Stimulated activated CD4-positive, alpha-beta T cell treated with anti-CD3 and anti-CD28 coated beads, TNF-alpha, amount 100 ng/mL, for 1 hour (primary cell): ENCODE measurements at regions not wholly inside any gene's neighbourhood (a gene's known extent, or its start where the extent isn't known, plus 50 kb on each side); places are given as distances from the start of the nearest gene placed in this dataset.
A peak's percentile ranks its signal among the peaks of the same experiment; 100 is the strongest.

Source experiments
- DNase-seq, 3 donors: peaks; one replicate each; pipeline ENCODE4 v3.0.0-alpha.2; 2020; ENCODE audit warnings: low read depth in 3 of 3, low spot score in 1 of 3

DNA sequence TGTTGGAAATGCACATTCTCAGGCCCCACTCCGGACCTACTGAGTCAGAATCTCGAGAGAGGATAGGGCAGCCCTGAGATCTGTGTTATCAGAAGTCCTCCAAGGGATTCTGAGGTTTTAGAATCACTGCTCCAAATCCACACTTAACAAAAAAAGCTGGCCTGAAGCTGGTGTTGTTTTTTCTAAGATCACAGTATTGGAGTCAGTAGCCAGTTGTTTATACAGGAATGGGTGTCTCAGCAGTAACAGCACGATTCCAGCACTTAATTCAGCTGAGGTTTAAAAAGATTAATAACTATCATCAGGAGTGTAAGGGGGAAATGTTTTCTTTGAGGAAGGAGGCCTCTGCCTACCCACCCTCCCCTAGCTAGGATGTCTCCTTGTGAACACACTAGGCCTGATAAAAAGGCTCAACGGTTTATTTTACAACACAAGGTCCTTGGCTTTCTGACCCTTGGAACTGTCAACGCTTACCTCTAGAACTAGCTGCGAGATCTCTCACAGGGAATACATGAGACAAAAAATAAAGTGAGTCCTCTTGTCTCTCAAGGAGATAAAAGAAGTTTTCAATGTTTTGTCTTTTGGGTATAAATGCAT lies 505.4 kb downstream of the CD83 start:
- DNase-seq, result no peak

DNA sequence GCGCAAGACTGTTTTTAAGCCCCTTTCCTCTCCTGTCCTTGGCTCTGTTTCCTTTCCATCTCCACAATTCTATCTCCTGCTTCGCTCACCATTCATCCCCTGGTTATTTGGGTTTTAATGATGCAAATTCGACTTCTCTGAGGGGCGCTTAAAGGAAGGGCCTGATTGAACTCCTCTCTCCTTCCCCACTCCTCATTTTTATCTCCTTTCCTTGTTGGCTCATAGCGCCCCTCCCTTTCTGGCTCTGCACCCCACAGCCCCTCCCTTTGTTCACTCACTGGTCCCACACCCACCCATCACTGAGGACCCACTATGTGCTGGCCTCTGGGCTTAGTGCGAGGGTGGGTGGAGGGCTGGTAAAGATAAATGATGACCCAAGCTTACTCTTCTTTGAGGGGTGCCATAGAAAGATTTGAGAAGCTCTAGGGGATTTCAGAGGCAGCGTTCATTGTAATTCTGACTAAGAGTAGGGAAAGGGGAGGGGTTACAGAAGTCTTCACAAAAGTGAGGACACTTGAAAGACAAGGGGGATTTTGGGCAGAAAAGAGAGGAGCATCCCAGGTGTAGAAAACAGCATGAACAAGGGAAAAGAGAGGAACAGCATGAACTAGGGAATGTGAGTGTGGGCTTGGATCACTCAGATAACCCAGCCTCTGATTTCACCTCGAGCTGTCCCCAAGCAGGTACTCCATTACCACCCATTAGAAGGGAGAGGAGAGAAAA lies 507.8 kb downstream of the CD83 start:
- no peak for DNase-seq

DNA sequence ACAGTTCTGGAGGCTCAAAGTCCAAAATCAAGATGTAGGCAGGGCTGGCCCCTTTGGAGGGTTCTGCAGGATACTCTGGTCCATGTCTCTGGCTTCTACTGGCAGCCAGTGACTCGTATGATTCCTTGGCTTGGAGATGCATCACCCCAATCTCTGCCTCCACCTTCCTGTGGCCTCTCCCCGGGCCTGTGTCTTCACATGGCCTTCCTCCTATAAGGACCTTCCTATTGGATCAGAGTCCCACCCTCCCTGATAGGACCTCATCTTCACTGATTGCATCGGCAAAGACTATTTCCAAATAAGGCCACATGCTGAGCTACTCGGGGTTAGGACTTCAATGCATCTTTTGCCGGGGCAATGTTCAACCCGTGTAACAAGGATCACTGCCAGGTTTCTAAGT lies 509.0 kb downstream of the CD83 start:
- DNase-seq, result no peak

DNA sequence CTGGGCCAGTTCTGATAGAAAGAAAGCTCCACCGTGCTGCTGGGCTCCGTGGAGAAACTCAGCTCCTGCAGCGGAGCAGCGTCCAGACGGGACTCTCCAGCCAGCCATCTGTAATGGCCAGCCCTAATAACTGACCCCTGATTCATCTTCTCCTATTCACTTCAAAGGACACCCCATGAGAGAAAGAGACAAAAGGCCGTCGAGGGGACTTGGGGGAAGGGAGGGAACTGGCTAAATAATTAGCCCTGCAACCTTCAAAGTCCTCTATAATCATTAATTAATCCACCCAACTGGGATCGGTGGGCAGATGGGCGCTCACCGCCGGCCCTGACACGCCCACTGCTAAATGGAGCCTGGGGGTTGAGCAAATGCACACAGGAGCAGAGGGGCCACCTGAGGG lies 512.4 kb downstream of the CD83 start:
- no peak for DNase-seq

DNA sequence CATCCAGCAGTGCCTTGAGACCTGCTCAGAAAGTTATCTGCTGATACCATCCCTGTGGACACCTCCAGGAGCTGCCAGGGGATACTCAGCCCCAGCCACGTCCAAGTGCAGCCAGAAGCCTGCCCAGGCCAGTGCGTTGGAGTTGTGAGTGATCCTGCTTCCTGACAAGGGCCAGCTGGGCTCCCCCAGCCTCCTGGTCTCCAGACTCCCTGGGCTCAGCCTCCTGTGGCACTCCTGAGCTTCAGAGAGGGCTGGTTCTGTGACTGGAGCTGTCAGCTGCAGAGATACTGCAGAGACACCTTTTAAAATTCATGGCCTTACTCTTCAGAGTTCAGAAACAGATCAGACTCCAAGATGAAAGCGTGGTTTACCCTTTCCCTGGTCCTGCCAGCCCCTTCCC lies 515.9 kb downstream of the CD83 start:
- DNase-seq, result no peak

DNA sequence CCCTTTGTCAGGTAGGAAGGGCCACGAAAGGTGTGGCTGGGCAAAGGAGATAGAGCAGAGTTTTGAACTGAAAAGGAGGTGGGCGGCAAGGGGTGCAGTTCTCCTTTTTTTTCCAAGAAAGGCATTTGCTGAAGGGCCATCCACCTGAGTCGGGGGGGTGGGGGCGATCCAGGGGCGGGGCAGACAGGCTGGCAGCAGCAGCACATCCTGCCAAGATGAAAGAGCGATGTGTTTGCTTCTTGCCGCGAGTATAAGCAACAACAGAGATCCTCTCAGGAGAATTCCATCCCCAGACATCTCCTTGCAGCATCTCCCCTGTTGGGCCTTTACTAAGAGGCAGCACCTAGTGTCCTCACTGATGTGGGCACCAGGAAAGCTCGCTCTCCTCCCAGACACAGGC lies 516.5 kb downstream of the CD83 start:
- no peak for DNase-seq

DNA sequence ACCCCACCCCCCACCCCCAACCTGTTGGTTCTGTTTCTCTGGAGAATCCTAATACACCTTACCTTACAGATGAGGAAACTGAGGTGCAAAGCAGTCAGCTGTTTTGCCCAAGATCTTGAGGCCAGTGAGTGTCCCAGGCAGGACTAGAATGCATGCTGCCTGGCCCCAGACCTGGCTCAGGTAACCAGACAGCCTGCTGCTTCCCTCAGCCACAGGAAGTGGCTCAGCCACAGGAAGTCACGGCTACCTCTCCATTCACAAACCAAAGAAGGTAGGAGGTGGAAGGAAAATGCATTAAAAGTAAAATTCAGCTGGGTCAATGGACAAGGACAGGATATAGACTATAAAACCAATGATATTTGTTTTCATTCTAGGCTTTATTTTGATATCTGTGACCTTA lies 517.6 kb downstream of the CD83 start:
- DNase-seq, result peak in 1 of 3 donors; percentile 28

DNA sequence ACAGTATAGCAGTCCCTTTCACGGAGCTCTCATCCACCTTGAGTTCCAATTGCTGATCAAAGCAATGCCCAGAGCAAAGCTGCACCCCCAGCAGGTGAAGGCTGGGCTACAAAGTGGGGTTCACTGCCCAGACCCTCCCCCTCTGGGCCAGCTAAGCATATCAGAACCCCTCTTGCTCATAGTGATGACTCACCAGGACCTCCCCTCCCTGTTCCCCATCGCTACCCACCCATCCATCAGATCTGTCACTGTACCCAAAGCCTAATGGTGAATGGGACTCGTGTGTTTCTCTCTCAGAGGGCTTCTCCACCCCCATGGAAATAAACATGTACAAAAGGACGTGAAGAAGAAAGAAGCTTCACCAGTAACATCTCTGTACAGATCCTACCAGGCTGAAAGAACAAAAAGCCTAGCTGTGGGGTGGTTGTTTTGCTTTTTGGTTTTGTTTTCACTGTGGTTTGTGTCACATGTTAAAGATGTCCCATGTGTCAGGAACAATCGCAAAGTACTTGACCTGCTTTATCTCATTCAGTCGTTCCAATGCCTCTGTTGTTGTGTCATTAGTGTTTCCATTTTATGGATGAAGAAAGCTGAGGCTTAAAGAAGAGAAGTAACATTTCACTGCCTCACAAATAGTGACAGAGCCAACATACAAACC lies 518.5 kb downstream of the CD83 start:
- DNase-seq, result no peak

DNA sequence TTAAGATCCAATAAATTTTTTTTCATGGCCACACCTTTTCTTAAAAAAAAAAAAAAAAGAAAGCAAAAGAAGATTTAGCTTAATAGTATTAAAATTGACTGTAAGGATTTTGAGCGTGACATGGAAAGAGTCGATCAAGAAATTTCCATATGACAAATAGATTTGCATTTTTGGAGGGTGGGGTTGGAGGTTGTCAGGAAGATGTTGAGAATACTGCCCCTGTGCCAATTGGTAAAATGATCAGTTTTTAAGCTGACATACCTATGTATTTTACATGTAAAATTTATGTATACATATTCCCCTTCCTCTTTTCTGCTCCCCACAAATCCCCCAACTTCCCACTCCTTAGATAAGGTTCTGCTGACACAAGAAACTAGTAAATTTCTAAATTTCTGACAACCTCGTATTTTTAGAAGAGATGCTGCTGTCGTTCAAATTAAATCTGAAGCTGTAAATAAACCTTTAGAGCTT lies 520.9 kb downstream of the CD83 start:
- DNase-seq, result no peak

DNA sequence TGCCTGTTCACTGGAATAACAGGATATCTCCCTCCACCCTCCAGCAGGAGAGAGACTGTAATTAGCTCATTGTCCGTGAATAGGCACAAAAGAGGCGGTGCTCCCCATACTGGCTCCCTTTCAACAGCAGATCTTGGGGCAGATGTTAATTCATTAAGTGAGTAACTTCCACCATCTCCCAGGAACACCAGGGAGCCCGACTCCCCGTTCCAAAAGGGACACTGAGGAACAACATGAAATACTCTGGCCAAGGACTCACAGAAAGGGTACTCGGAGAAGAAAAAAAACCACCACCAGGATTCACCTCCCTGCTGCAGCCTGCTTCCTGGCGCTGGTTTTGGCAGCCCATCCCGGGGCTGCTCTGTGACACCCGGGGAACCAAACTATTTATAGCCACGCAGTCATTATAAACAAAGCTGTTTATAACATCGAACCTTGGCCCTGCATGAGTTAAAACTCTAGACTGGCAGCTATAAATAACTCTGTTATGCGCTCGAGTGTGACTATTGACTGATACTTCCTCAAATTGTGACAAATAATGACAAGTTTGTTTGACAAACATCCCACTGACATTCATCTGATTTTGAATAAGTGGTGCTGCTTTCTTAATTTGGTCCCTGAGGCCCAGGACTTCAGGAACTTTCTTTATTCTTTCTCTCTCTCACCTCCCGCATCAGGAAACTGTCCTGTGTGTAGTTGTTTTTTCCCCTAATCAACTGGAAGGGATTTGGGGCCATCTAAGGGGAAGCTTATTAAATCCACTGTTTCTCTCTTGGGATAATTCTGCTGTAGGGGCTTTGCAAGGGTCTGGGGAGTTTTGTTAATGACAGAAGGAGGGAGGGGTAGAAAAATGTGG lies 521.6 kb downstream of the CD83 start:
- DNase-seq, result no peak

DNA sequence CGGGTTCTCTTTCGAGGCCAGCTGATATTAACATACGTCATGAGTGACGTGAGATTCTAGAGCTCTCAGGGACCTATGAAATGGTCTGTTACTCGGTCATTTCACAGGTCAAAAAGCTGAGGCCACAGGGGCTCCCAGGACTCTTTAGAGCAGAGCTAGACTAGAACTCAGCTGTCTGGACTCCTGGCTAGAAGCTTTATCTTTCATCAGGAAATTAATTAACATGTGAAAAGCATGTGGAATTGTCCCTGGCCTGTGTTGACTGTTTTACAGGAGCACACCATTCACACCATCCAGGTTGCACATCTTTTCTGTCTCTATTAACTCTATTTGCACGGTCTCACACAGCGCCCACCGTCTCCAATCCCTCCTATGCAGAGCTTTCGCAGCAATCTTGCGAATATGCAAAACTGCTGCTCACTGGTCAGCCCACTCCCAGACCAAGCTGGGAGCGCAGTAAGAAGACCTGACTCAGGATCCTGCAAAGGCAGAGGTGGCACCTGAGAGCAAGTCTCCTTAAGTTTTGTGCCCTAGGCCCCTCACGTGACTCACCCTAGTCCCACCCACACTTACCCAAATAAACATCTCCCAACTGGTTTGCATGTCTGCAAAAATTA lies 522.5 kb downstream of the CD83 start:
- DNase-seq, result no peak

DNA sequence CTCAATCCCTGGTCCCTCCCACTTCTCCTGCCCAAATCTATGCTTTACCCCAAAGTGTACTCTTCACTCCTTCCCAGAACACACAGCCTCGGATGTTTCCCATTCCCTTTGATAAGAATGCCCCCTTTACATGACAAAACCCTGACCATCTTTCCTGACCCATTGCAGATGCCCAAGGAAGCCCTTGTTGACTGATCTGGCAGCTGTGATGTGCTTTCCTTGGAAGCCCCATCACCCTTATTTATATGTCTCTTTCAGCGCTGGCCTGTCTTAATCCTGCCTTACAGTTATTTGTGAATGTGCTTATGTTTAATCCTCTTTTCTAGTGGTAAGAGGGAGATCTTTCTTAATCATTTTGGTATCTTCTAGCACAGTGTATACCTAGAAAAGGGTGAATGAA lies 523.1 kb downstream of the CD83 start:
- no peak for DNase-seq

DNA sequence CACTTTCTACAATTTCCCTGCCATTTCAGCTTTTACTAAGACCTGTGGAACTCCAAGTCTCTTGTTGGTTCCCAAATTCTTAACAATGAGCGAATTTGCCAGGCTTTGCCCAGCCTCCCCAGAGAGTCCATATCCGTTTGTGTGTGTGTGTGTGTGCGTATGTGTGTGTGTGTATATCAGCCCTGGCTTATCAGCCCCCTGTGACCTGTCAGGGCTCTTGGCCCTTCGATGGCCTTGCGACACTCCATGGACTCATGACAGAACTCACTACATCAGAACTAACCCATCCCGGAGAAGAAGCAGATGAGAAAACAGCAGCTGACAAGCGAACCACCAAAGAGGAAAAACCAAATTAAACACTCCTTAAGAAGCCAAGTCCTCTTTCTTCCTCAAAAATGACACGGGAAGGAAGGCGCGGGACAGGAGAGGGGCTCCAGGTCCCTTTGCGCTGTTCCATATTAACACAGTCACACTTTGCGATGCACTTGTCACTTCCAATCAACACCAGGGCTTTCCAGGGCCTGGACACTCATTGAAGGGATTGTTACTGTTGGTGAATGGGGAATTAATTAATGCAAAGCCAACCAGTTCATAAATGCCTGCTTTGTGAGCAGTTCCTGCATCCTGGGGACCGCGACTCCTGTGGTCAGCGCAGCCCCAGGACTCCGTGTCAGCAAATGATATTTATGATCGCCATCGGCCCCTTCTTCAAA lies 524.0 kb downstream of the CD83 start:
- DNase-seq, result no peak

DNA sequence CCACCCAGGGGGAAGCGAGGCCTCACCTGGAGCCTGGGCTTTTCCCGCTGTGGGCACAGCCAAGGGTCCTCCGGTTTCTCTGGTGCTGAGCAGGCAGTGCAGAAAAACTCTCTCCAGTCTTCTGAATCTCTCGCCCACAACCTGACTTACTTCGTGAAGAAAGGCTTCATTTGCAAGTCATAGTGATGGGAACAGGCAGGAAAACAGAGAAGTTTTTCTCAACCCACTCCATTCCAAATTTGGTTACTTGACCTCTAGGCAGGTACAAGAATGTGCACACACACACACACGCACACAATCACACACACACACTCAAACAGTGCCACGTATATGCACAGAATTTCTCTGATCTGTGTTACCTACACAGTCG lies 524.5 kb downstream of the CD83 start:
- DNase-seq, result no peak

DNA sequence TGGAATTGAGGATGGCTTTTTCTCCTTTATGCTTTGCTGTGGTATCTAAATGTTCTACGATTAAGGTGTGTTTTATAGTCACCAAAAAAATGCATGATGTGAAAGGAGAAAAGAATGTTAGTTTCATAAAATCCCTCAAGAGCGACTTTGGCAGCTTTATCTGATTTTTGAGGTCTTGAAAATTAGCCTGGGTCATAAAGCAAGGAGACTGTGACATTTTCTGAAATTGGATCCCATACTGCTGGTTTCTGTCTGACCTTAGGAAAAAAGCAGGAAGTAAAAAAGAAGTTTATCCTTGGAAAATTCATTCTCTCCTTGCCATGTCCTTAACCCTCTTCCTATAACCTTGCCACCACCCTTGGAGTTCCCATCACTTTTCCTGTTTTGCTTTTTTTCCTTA lies 525.3 kb downstream of the CD83 start:
- DNase-seq, result no peak

DNA sequence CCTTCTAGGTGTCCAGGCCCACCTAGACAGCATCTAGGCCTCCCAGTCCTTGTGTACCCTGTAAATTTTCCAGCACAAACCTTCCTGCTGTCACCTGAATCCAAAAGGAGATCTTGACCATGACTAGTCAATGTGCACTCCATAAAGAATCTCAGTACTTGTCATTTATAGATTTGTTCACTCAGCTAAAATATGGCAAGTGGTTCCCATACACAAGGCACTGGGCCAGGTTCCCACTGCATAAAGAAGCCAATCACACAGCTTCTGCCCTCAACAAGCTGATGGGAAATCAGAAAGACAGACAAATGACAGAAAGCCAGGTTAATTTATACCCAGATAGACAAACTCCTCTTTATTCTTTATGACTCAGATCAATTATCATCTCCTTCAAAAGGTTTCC lies 526.8 kb downstream of the CD83 start:
- DNase-seq, result no peak

DNA sequence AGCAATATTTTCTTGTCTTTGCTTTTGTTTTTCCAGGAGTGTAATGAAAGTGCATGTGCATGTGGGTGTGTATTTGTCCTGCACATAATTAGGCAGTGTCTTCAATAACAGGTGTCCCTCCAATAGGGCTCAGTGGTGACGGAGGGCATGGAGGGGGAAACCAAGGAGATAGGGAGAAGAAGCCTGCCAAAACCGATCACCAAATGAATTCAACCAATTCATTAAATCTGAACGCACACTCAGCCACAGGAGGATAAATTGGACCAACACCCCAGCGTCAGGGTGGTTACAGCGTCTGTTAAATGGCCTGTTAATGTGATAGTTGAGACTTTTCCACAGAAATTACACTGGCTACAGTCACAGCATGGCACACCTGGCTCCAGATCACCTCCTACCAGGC lies 527.6 kb downstream of the CD83 start:
- DNase-seq, result no peak

DNA sequence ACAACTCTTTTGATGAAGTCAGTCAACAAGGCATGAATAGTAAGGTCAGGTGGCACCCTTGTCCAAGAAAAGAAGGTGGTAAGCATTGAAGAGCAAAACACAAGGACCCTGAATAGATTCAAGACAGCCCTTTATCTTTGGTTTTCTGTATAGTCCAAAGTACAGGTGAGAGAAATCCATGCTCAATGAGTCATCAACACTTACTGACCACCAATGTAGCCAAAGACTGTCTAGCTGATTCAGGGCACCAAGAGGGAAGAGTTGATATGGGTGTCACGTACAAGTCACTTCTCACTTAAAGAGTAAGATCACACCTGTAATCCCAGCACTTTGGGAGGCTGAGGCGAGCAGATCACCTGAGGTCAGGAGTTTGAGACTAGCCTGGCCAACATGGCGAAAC lies 528.3 kb downstream of the CD83 start:
- no peak for DNase-seq

DNA sequence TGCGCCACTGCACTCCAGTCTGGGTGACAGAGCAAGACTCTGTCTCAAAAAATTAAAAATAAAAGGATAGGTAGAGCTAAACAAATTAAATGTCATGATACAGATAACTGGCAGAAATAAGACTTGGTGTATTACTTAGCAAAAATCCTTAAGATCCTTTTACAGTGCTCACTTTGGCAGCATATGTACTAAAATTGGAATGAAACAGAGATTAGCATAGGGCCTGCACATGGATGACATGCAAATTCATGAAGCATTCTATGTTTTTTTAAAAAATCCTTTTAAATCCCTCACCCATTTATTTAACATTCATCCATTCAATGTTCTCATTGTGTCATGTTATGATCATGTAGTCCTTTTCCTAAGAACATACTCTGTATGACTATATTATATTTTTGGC lies 528.8 kb downstream of the CD83 start:
- no peak for DNase-seq

DNA sequence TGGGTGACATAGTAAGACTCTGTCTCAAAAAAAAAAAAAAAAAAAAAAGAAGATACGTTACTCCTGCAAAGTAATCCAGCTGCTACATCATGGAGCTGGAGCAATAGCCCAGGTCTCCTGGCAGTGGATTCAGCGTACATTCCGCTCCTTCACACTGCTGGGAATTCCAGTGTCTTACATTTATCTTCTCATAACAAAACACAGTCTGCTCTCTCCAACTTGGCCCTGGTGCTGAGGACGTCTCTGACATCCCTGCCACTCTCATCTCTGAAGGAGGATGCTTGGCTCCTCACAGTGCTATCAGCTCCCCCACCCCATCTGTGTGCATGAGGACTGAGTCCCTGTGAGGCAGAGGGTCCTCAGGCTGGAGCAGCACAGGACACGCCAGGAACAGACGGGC lies 529.8 kb downstream of the CD83 start:
- no peak for DNase-seq

DNA sequence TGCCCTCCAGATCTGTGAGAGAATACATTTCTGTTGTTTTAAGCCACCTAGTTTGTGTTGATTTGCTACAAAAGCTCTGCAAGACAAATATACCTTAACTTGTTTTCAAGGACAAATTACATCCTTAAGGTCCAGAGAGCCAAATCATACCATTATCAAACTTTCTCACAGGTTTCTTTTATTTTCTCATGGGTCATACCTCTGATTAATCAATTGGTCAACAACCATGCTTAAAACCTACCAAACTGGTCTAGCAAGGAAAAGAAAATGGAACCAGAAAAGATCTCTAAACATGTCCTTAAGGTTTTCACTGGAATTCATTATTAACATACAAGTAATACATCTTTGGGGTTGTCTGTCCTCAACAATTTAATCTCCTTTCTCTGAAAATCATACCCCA lies 535.0 kb downstream of the CD83 start:
- DNase-seq, result no peak
